A549 (cell line): ENCODE measurements at regions not wholly inside any gene's neighbourhood (a gene's known extent, or its start where the extent isn't known, plus 50 kb on each side); places are given as distances from the start of the nearest gene placed in this dataset.

Source experiments
- CTCF ChIP-seq: fragments of >200 bp; sonication (Bioruptor Twin); formaldehyde crosslinking; IDR thresholded peaks from 3 replicates; pipeline ENCODE4 v1.5.1; 2016
- EP300 ChIP-seq, 2 experiments: fragments of >200 bp; sonication (Bioruptor Twin); formaldehyde crosslinking; IDR thresholded peaks; 2 replicates in 1 of 2; 3 replicates in 1 of 2; pipeline ENCODE4 v1.6.1; 2016 to 2017
- FOSB ChIP-seq: fragments of 250-450 bp; sonication (Bioruptor Pico); IDR thresholded peaks from 2 replicates; pipeline ENCODE4 v1.5.0; 2020; ENCODE audit warnings: mild to moderate bottlenecking, moderate library complexity
- NR3C1 ChIP-seq: fragments of >200 bp; sonication (Bioruptor Twin); formaldehyde crosslinking; IDR thresholded peaks from 3 replicates; pipeline ENCODE4 v1.6.1; 2017
- POLR2A ChIP-seq: IDR thresholded peaks from 2 replicates; pipeline ENCODE4 v1.6.1; 2012; ENCODE audit warnings: mild to moderate bottlenecking, low read length
- POLR2AphosphoS2 ChIP-seq: conservative IDR thresholded peaks from 2 replicates; pipeline ENCODE4 v1.6.1; 2012; ENCODE audit warnings: low read length, improper control_type of control experiment, inconsistent platforms
- USF2 ChIP-seq: fragments of 450-650 bp; IDR thresholded peaks from 2 replicates; pipeline ENCODE4 v1.6.1; 2014; ENCODE audit warnings: antibody characterized with exemption
- ZFP36 ChIP-seq: fragments of 450-650 bp; IDR thresholded peaks from 2 replicates; pipeline ENCODE4 v1.6.1; 2014; ENCODE audit warnings: borderline replicate concordance; ENCODE audit not compliant: partially characterized antibody
- TF ChIP-seq, protein P1 (sequence below): IDR thresholded peaks from 2 replicates; pipeline ENCODE4 v1.6.1; 2012
- TF ChIP-seq, protein P2 (sequence below): fragments of 150-350 bp; IDR thresholded peaks from 2 replicates; pipeline ENCODE4 v1.6.1; 2014; ENCODE audit warnings: low read depth, mild to moderate bottlenecking, low read length

DNA sequence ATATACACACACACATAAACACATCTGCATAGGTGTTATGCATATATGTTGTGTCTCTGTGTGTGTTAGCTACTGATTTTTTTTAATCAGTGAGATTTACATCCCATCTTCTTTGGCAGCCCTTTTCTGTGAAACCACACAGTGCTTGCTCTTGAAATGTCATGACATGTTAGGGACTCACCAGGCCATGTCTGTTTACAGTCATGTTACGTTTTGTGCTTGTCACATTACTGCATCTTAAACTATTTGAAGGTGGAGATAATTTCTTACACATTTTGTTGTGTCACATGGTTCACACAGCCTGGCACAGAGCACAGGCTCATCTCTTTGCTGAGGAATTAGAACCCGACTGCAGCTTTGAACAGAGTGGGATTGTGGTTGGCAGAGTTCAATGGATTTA is 364.4 kb upstream of the RIOK2 start:
- TF ChIP-seq CTCF (no peak), EP300 (IDR thresholded peaks at IDR 0.05) (no peak), POLR2A (no peak), POLR2AphosphoS2 (no peak), NR3C1 (no peak), FOSB (CRISPR knock-in tag) (no peak), ZFP36 (no peak), USF2 (no peak)
- TF ChIP-seq, protein P1, sequence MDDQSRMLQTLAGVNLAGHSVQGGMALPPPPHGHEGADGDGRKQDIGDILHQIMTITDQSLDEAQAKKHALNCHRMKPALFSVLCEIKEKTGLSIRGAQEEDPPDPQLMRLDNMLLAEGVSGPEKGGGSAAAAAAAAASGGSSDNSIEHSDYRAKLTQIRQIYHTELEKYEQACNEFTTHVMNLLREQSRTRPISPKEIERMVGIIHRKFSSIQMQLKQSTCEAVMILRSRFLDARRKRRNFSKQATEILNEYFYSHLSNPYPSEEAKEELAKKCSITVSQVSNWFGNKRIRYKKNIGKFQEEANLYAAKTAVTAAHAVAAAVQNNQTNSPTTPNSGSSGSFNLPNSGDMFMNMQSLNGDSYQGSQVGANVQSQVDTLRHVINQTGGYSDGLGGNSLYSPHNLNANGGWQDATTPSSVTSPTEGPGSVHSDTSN: no peak
- TF ChIP-seq, protein P2, sequence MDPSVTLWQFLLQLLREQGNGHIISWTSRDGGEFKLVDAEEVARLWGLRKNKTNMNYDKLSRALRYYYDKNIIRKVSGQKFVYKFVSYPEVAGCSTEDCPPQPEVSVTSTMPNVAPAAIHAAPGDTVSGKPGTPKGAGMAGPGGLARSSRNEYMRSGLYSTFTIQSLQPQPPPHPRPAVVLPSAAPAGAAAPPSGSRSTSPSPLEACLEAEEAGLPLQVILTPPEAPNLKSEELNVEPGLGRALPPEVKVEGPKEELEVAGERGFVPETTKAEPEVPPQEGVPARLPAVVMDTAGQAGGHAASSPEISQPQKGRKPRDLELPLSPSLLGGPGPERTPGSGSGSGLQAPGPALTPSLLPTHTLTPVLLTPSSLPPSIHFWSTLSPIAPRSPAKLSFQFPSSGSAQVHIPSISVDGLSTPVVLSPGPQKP: no peak
